HepG2 (cell line): ENCODE measurements at regions not wholly inside any gene's neighbourhood (a gene's known extent, or its start where the extent isn't known, plus 50 kb on each side); places are given as distances from the start of the nearest gene placed in this dataset.

Source experiments
- AFF4 ChIP-seq: sonication (generic); formaldehyde crosslinking; IDR thresholded peaks from 2 replicates; pipeline ENCODE4 v1.4.0; 2020; ENCODE audit warnings: missing genetic modification reagents
- CTCF ChIP-seq: sonication (generic); formaldehyde crosslinking; IDR thresholded peaks from 2 replicates; pipeline ENCODE4 v1.5.0; 2020; ENCODE audit warnings: mild to moderate bottlenecking, missing genetic modification reagents, moderate library complexity
- KAT7 ChIP-seq: IDR thresholded peaks from 2 replicates; pipeline ENCODE4 v1.6.1; 2018; ENCODE audit warnings: borderline replicate concordance, missing compliant biosample characterization
- MIXL1 ChIP-seq: IDR thresholded peaks from 2 replicates; pipeline ENCODE4 v1.6.1; 2016
- SIN3A ChIP-seq: IDR thresholded peaks from 2 replicates; pipeline ENCODE4 v1.6.1; 2011; ENCODE audit warnings: low read depth, mild to moderate bottlenecking, control low read depth, low read length, borderline replicate concordance
- SP1 ChIP-seq, 2 experiments: fragments of 450-650 bp in 1 of 2; sonication (generic) in 1 of 2; formaldehyde crosslinking in 1 of 2; IDR thresholded peaks; 2 replicates each; pipeline versions ENCODE4 v1.4.0 to v1.6.1; 2016 to 2020; ENCODE audit warnings: missing genetic modification reagents in 1 of 2
- SP5 ChIP-seq: IDR thresholded peaks from 2 replicates; pipeline ENCODE4 v1.6.1; 2016; ENCODE audit warnings: low read depth, borderline replicate concordance
- U2AF2 ChIP-seq: fragments of 200-400 bp; formaldehyde crosslinking; IDR thresholded peaks from 2 replicates; pipeline ENCODE4 v1.6.1; 2017; ENCODE audit warnings: low read depth, mild to moderate bottlenecking, low read length
- ZNF468 ChIP-seq: sonication (generic); formaldehyde crosslinking; IDR thresholded peaks from 2 replicates; pipeline ENCODE4 v1.8.0; 2022; ENCODE audit warnings: mild to moderate bottlenecking, moderate library complexity, missing genetic modification reagents
- ZNF704 ChIP-seq: sonication (generic); formaldehyde crosslinking; IDR thresholded peaks from 2 replicates; pipeline ENCODE4 v1.8.1; 2023; ENCODE audit warnings: mild to moderate bottlenecking, inconsistent platforms, moderate library complexity, missing genetic modification reagents, borderline replicate concordance
- ZNF780A ChIP-seq: sonication (generic); formaldehyde crosslinking; IDR thresholded peaks from 2 replicates; pipeline ENCODE4 v1.8.0; 2022; ENCODE audit warnings: mild to moderate bottlenecking, missing genetic modification reagents, moderate library complexity
- TF ChIP-seq, protein P1 (sequence below): sonication (generic); formaldehyde crosslinking; IDR thresholded peaks from 2 replicates; pipeline ENCODE4 v1.4.0; 2020; ENCODE audit warnings: mild to moderate bottlenecking, missing genetic modification reagents
- TF ChIP-seq, protein P2 (sequence below): sonication (generic); formaldehyde crosslinking; IDR thresholded peaks from 2 replicates; pipeline ENCODE4 v1.5.1; 2020; ENCODE audit warnings: mild to moderate bottlenecking, missing genetic modification reagents, moderate library complexity
- TF ChIP-seq, protein P3 (sequence below): sonication (generic); formaldehyde crosslinking; IDR thresholded peaks from 2 replicates; pipeline ENCODE4 v1.5.0; 2020; ENCODE audit warnings: missing genetic modification reagents

DNA sequence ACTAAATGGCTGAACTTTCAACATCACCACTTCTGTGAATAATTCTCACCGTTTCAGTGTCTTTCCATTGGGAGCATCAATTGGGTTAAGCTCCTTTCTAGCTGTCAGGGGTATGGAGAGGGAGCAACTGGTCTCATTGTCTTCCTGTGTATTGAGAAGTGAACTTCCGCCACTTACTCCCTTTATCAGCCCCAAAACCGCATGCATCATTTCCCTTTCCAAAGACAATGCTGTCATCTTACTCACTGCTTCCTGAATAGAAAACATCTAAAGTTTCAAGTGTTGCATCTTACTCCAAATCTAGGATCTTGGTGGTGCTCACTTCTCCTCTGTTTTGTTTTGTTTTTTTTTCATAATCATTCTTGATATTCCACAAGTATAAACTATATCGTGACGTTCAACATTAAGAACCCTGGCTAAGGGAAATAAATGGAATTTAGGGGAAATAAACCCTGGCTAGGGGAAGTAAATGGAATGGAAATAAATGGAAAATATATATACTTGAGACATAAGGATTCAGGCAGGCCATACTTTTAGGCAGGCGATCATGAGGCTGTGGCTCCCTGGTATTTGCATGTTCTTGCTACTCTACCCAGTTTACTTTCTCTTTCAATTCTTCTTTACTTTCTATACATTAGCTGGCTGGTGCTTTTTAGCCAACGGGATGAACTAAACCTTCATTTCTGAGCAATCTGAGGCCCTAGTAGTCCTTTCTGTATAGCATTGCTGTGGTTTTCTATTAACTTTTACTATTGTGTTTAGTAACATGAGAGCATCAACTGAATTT lies 371.9 kb downstream of the BMPER start:
- no peak for TF ChIP-seq KAT7 (CRISPR knock-in tag)
- TF ChIP-seq CTCF (CRISPR knock-in tag) = no peak
- no peak for TF ChIP-seq MIXL1 (CRISPR knock-in tag)
- TF ChIP-seq AFF4 (CRISPR knock-in tag) = no peak
- no peak for TF ChIP-seq SIN3A
- TF ChIP-seq ZNF468 (CRISPR knock-in tag) = no peak
- TF ChIP-seq SP1 (IDR thresholded peaks at IDR 0.05) = no peak
- TF ChIP-seq SP1 (CRISPR knock-in tag; IDR thresholded peaks at IDR 0.05) = no peak
- TF ChIP-seq, protein P1, sequence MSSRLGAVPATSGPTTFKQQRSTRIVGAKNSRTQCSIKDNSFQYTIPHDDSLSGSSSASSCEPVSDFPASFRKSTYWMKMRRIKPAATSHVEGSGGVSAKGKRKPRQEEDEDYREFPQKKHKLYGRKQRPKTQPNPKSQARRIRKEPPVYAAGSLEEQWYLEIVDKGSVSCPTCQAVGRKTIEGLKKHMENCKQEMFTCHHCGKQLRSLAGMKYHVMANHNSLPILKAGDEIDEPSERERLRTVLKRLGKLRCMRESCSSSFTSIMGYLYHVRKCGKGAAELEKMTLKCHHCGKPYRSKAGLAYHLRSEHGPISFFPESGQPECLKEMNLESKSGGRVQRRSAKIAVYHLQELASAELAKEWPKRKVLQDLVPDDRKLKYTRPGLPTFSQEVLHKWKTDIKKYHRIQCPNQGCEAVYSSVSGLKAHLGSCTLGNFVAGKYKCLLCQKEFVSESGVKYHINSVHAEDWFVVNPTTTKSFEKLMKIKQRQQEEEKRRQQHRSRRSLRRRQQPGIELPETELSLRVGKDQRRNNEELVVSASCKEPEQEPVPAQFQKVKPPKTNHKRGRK (CRISPR knock-in tag) = no peak
- no peak for TF ChIP-seq SP5 (CRISPR knock-in tag)
- TF ChIP-seq ZNF780A (CRISPR knock-in tag) = no peak
- no peak for TF ChIP-seq U2AF2
- TF ChIP-seq, protein P2, sequence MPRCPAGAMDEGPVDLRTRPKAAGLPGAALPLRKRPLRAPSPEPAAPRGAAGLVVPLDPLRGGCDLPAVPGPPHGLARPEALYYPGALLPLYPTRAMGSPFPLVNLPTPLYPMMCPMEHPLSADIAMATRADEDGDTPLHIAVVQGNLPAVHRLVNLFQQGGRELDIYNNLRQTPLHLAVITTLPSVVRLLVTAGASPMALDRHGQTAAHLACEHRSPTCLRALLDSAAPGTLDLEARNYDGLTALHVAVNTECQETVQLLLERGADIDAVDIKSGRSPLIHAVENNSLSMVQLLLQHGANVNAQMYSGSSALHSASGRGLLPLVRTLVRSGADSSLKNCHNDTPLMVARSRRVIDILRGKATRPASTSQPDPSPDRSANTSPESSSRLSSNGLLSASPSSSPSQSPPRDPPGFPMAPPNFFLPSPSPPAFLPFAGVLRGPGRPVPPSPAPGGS (CRISPR knock-in tag) = no peak
- TF ChIP-seq, protein P3, sequence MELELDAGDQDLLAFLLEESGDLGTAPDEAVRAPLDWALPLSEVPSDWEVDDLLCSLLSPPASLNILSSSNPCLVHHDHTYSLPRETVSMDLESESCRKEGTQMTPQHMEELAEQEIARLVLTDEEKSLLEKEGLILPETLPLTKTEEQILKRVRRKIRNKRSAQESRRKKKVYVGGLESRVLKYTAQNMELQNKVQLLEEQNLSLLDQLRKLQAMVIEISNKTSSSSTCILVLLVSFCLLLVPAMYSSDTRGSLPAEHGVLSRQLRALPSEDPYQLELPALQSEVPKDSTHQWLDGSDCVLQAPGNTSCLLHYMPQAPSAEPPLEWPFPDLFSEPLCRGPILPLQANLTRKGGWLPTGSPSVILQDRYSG (CRISPR knock-in tag) = no peak
- TF ChIP-seq ZNF704 (CRISPR knock-in tag) = no peak
